ENCODE measurements at regions not wholly inside any gene's neighbourhood (a gene's known extent, or its start where the extent isn't known, plus 50 kb on each side); places are given as distances from the start of the nearest gene placed in this dataset.

DNA sequence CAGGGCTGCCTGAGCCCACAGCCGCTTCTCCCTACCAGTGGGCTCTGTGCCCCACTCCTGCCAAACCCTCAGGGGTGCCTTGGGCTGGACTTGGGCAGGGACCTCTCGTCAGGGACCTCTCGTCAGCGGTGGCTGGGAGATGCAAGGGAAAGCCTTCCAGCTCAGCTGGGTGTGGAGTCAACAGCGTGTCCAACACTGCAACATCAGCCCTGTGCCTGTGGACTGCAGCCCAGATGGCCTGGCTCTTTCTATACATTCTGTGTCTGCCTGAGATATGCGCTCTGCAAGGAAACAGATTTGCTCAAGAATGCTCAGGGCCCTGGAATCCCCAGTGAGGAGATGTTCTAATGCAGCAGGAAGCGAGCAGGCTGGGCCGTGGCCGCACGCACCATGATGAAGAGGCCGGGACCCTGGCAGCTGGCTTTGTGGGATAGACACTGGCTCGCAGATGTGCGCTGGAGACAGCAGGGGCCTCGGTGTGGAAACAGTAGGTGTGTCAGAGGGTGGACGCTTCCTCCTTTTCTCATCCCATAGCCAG, 85.0 kb upstream of the COL5A1 start:
- no peaks in the 10 kb centered on the region for H3K9me2 ChIP-seq (ENCODE audit: insufficient read depth, low read length)
- no peaks in the 10 kb centered on the region for H3F3A ChIP-seq (ENCODE audit: insufficient read depth, low read length, poor library complexity, severe bottlenecking)
- no peaks in the 10 kb centered on the region for H3K36me3 ChIP-seq (ENCODE audit: insufficient read depth, low read length)
- no peaks in the 10 kb centered on the region for H4K20me1 ChIP-seq (ENCODE audit: insufficient read depth)
- no peak overlapping the region for H2AFZ ChIP-seq (ENCODE audit: low read depth, low read length)
- no peak overlapping the region for H3K4me2 ChIP-seq (ENCODE audit: low read length)
- TF ChIP-seq RAD21 (conservative IDR thresholded peaks at IDR 0.05) (no peak), MXI1 (conservative IDR thresholded peaks at IDR 0.05; ENCODE audit: poor library complexity, severe bottlenecking) (no peak), TAF1 (IDR thresholded peaks at IDR 0.05; ENCODE audit: low read depth) (no peak), EP300 (conservative IDR thresholded peaks at IDR 0.05; ENCODE audit: poor library complexity, severe bottlenecking) (no peak)
- H3K9me3 ChIP-seq (ENCODE audit: low read length), result no peaks in the 10 kb centered on the region
- H3K27me3 ChIP-seq (ENCODE audit: insufficient read depth, low read depth, low read length), result no peaks in the 10 kb centered on the region
- no peak overlapping the region for H3K9ac ChIP-seq (ENCODE audit: low read length)
- H3K4me3 ChIP-seq (ENCODE audit: low read length), result no peak overlapping the region
- no peaks in the 10 kb centered on the region for H3K79me2 ChIP-seq (replicated peaks; ENCODE audit: insufficient read depth, low read length)
- H3K27ac ChIP-seq (ENCODE audit: low read length), result no peak overlapping the region

- no peak overlapping the region for H3K4me3 ChIP-seq (ENCODE audit: low read length)
- TF ChIP-seq TAF1 (IDR thresholded peaks at IDR 0.05; ENCODE audit: low read depth) (no peak), EP300 (conservative IDR thresholded peaks at IDR 0.05; ENCODE audit: poor library complexity, severe bottlenecking) (no peak), RAD21 (conservative IDR thresholded peaks at IDR 0.05) (no peak), EZH2 (IDR thresholded peaks at IDR 0.05; ENCODE audit: borderline replicate concordance, insufficient read depth, low read length, poor library complexity, severe bottlenecking) (no peak)
- TF ChIP-seq, protein P1, sequence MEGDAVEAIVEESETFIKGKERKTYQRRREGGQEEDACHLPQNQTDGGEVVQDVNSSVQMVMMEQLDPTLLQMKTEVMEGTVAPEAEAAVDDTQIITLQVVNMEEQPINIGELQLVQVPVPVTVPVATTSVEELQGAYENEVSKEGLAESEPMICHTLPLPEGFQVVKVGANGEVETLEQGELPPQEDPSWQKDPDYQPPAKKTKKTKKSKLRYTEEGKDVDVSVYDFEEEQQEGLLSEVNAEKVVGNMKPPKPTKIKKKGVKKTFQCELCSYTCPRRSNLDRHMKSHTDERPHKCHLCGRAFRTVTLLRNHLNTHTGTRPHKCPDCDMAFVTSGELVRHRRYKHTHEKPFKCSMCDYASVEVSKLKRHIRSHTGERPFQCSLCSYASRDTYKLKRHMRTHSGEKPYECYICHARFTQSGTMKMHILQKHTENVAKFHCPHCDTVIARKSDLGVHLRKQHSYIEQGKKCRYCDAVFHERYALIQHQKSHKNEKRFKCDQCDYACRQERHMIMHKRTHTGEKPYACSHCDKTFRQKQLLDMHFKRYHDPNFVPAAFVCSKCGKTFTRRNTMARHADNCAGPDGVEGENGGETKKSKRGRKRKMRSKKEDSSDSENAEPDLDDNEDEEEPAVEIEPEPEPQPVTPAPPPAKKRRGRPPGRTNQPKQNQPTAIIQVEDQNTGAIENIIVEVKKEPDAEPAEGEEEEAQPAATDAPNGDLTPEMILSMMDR (IDR thresholded peaks at IDR 0.05; ENCODE audit: poor library complexity, severe bottlenecking), result no peak
- H3K9me2 ChIP-seq (ENCODE audit: insufficient read depth, low read length), result no peaks in the 10 kb centered on the region
- H4K20me1 ChIP-seq (ENCODE audit: insufficient read depth), result no peaks in the 10 kb centered on the region
- H3K79me2 ChIP-seq (replicated peaks; ENCODE audit: insufficient read depth, low read length), result no peaks in the 10 kb centered on the region
- no peak overlapping the region for H3K9ac ChIP-seq (ENCODE audit: low read length)
- H3K9me3 ChIP-seq (ENCODE audit: low read length), result no peaks in the 10 kb centered on the region
- no peaks in the 10 kb centered on the region for H3F3A ChIP-seq (ENCODE audit: insufficient read depth, low read length, poor library complexity, severe bottlenecking)
- H3K27me3 ChIP-seq (ENCODE audit: insufficient read depth, low read depth, low read length), result no peaks in the 10 kb centered on the region
- H2AFZ ChIP-seq (ENCODE audit: low read depth, low read length), result no peak overlapping the region
- H3K27ac ChIP-seq (ENCODE audit: low read length), result no peak overlapping the region
- H3K36me3 ChIP-seq (ENCODE audit: insufficient read depth, low read length), result no peaks in the 10 kb centered on the region
- no peak overlapping the region for H3K4me2 ChIP-seq (ENCODE audit: low read length)
These were observed 84.3 kb upstream of the COL5A1 start for GRCh38 chr9:134557331-134557730.

DNA sequence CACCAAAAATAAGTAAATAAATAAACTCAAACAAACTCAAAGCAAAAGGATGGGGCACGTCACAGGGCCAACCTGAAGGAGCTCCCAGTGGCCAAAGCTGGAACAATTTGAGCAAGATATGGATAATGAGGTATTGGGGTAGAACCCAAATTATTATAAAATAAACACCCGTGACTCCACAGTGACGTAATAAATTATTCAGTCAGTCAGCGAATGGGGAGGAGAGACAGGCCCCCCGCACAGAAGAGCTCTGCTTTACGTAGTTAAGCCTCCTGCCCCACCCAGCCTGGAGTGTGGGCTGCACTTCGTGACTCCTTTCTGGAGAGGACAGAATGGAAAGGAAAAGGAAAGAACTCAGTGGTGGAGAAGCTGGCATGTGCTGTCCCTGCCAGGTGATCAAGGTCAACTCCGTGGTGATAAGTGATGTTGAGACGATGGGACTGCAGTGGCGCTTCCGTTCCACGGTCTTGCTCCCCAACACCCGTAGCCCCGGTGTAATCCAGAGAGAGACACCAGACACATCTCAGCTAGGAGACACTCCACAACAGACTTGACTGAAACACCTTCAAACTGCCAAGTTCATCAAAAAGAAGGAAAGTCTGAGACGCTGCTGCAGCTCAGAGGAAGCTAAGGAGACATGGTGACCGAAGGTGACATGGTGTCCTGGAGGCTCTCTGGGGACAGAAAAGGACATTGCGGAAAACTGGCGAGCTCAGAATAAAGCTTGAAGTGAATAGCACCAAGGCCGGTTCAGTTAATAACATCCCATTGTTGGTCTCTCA, 83.3 kb upstream of the COL5A1 start:
- H4K20me1 ChIP-seq (ENCODE audit: insufficient read depth), result no peaks in the 10 kb centered on the region
- H3K36me3 ChIP-seq (ENCODE audit: insufficient read depth, low read length), result no peaks in the 10 kb centered on the region
- H3K4me3 ChIP-seq (ENCODE audit: low read length), result no peak overlapping the region
- no peaks in the 10 kb centered on the region for H3K9me3 ChIP-seq (ENCODE audit: low read length)
- no peak overlapping the region for H3K4me2 ChIP-seq (ENCODE audit: low read length)
- H3K79me2 ChIP-seq (replicated peaks; ENCODE audit: insufficient read depth, low read length), result no peaks in the 10 kb centered on the region
- H2AFZ ChIP-seq (ENCODE audit: low read depth, low read length), result no peak overlapping the region
- H3K27me3 ChIP-seq (ENCODE audit: insufficient read depth, low read depth, low read length), result no peaks in the 10 kb centered on the region
- no peak overlapping the region for H3K27ac ChIP-seq (ENCODE audit: low read length)
- H3F3A ChIP-seq (ENCODE audit: insufficient read depth, low read length, poor library complexity, severe bottlenecking), result no peaks in the 10 kb centered on the region
- no peak for TF ChIP-seq TAF1 (IDR thresholded peaks at IDR 0.05; ENCODE audit: low read depth)
- TF ChIP-seq EZH2 (IDR thresholded peaks at IDR 0.05; ENCODE audit: borderline replicate concordance, insufficient read depth, low read length, poor library complexity, severe bottlenecking), result no peak
- no peak for TF ChIP-seq RAD21 (conservative IDR thresholded peaks at IDR 0.05)
- TF ChIP-seq POLR2AphosphoS5 (IDR thresholded peaks at IDR 0.05), result no peak
- TF ChIP-seq, protein P2, sequence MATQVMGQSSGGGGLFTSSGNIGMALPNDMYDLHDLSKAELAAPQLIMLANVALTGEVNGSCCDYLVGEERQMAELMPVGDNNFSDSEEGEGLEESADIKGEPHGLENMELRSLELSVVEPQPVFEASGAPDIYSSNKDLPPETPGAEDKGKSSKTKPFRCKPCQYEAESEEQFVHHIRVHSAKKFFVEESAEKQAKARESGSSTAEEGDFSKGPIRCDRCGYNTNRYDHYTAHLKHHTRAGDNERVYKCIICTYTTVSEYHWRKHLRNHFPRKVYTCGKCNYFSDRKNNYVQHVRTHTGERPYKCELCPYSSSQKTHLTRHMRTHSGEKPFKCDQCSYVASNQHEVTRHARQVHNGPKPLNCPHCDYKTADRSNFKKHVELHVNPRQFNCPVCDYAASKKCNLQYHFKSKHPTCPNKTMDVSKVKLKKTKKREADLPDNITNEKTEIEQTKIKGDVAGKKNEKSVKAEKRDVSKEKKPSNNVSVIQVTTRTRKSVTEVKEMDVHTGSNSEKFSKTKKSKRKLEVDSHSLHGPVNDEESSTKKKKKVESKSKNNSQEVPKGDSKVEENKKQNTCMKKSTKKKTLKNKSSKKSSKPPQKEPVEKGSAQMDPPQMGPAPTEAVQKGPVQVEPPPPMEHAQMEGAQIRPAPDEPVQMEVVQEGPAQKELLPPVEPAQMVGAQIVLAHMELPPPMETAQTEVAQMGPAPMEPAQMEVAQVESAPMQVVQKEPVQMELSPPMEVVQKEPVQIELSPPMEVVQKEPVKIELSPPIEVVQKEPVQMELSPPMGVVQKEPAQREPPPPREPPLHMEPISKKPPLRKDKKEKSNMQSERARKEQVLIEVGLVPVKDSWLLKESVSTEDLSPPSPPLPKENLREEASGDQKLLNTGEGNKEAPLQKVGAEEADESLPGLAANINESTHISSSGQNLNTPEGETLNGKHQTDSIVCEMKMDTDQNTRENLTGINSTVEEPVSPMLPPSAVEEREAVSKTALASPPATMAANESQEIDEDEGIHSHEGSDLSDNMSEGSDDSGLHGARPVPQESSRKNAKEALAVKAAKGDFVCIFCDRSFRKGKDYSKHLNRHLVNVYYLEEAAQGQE (IDR thresholded peaks at IDR 0.05; ENCODE audit: borderline replicate concordance), result no peak
- TF ChIP-seq MXI1 (conservative IDR thresholded peaks at IDR 0.05; ENCODE audit: poor library complexity, severe bottlenecking), result no peak
- TF ChIP-seq SMC3 (conservative IDR thresholded peaks at IDR 0.05; ENCODE audit: poor library complexity), result no peak
- TF ChIP-seq EP300 (conservative IDR thresholded peaks at IDR 0.05; ENCODE audit: poor library complexity, severe bottlenecking), result no peak
- TF ChIP-seq, protein P1 (IDR thresholded peaks at IDR 0.05; ENCODE audit: poor library complexity, severe bottlenecking), result no peak
- H3K9me2 ChIP-seq (ENCODE audit: insufficient read depth, low read length), result no peaks in the 10 kb centered on the region
- no peak overlapping the region for H3K9ac ChIP-seq (ENCODE audit: low read length)
